Transverse colon (tissue), 4 donors: ENCODE measurements at regions not wholly inside any gene's neighbourhood (a gene's known extent, or its start where the extent isn't known, plus 50 kb on each side); places are given as distances from the start of the nearest gene placed in this dataset.

Experiments
- DNase-seq: peaks from one replicate; pipeline ENCODE4 v3.0.0-alpha.2; 2019
- H3K27ac ChIP-seq, 4 donors: fragments of 200-600 bp; sonication (generic); 2 replicates each; pipeline ENCODE4 v1.5.1; 2016 to 2018; ENCODE audit warnings: inconsistent platforms in 4 of 4
- H3K27me3 ChIP-seq: fragments of 200-600 bp; sonication (generic); 2 replicates; pipeline ENCODE4 v1.5.1; 2017; ENCODE audit warnings: inconsistent platforms
- H3K36me3 ChIP-seq, 4 donors: fragments of 200-600 bp; sonication (generic); 2 replicates each; pipeline ENCODE4 v1.5.1; 2017 to 2019; ENCODE audit warnings: inconsistent platforms in 4 of 4
- H3K4me1 ChIP-seq, 4 donors: fragments of 200-600 bp; sonication (generic); 2 replicates each; pipeline ENCODE4 v1.5.1; 2017 to 2020; ENCODE audit warnings: inconsistent platforms in 4 of 4
- H3K4me3 ChIP-seq, 4 donors: fragments of 200-600 bp; sonication (generic); 1 replicate in 1 of 4; 2 replicates in 3 of 4; pipeline versions ENCODE4 v1.5.1 to v1.6.1; 2017 to 2019; ENCODE audit warnings: inconsistent platforms in 4 of 4
- H3K9me3 ChIP-seq, 2 donors: fragments of 200-600 bp; sonication (generic); 2 replicates each; pipeline ENCODE4 v1.5.1; 2017 to 2019; ENCODE audit warnings: inconsistent platforms in 2 of 2
- CTCF ChIP-seq, 5 experiments: fragments of 200-600 bp in 3 of 5; fragments of 450-650 bp in 2 of 5; sonication (generic) in 3 of 5; IDR thresholded peaks; 1 replicate in 2 of 5; 2 replicates in 3 of 5; pipeline ENCODE4 v1.5.1; 2016 to 2017; ENCODE audit warnings: antibody characterized with exemption in 5 of 5, inconsistent platforms in 3 of 5, mild to moderate bottlenecking in 2 of 5, moderate library complexity in 1 of 5
- EP300 ChIP-seq: sonication (generic); formaldehyde crosslinking; IDR thresholded peaks from one replicate; pipeline ENCODE4 v1.6.1; 2017; ENCODE audit warnings: antibody characterized with exemption, low read depth
- POLR2A ChIP-seq: fragments of 450-650 bp; IDR thresholded peaks from one replicate; pipeline ENCODE4 v1.6.1; 2016; ENCODE audit warnings: antibody characterized with exemption, mild to moderate bottlenecking, moderate library complexity
- POLR2AphosphoS5 ChIP-seq, 3 donors: sonication (generic); formaldehyde crosslinking; IDR thresholded peaks; one replicate each; pipeline ENCODE4 v1.6.1; 2016; ENCODE audit warnings: antibody characterized with exemption in 3 of 3
- WGBS, 2 donors: methylation state at CpG; one replicate each; pipeline ENCODE4 v1.1.5; 2018; ENCODE audit warnings: low coverage in 1 of 2; 5-methylcytosine and 5-hydroxymethylcytosine counted together
- in situ Hi-C, 4 donors: fragments of 200-750 bp; cut with MboI; loops; one replicate each; pipeline versions ENCODE4 v1.15.0 to v1.15.1; 2017; ENCODE audit warnings: low sequenced_read_pairs in 3 of 4, low pct_ligation_motif_present in 1 of 4, low pct_unique_long_range_greater_than_20kb in 1 of 4
- intact Hi-C: fragments of 100-400 bp; cut with DNase I; formaldehyde crosslinking; loops from one replicate; pipeline ENCODE4 v1.15.1; 2023; ENCODE audit warnings: low total_unique reads

- Histone ChIP-seq H3K4me3 (no peak overlapping the region), H3K9me3 (no peaks in the 10 kb centered on the region), H3K27me3 (no peaks in the 10 kb centered on the region), H3K36me3 (no peaks in the 10 kb centered on the region), H3K27ac (no peak overlapping the region), H3K4me1 (peaks cover 0 to 2% (median 0%) of the 10 kb centered on the region in 4 donors)
- 46 to 53% methylated on average over 4 of the region's 4 CpGs for WGBS, 2 donors
- no peak for DNase-seq
- TF ChIP-seq POLR2A, result no peak
- no peak for TF ChIP-seq EP300
- TF ChIP-seq POLR2AphosphoS5 (IDR thresholded peaks at IDR 0.05), result no peak
- TF ChIP-seq CTCF (IDR thresholded peaks at IDR 0.05), result no peak
- in situ Hi-C loops, result loop anchor here in 3 of 4 donors (5.0 to 25.0 kb wide), 3 partner anchors 106 to 374 kb away; partner anchors contain the start of gene CES1 (in 1 of the 3)
- intact Hi-C loops, result no loop called here
Measured at GRCh38 chr16:55943267-55943666, 68.1 kb upstream of the CES5A start.

- Histone ChIP-seq H3K9me3 (no peaks in the 10 kb centered on the region), H3K4me3 (no peak overlapping the region), H3K36me3 (no peaks in the 10 kb centered on the region), H3K27ac (no peak overlapping the region), H3K4me1 (peaks cover 0 to 2% (median 0%) of the 10 kb centered on the region in 4 donors), H3K27me3 (no peaks in the 10 kb centered on the region)
- 86 to 93% methylated on average over 3 of the region's 3 CpGs for WGBS, 2 donors
- DNase-seq, result no peak
- intact Hi-C loops, result no loop called here
- TF ChIP-seq POLR2A (no peak), POLR2AphosphoS5 (IDR thresholded peaks at IDR 0.05) (no peak), CTCF (IDR thresholded peaks at IDR 0.05) (no peak), EP300 (no peak)
- in situ Hi-C loops, result loop anchor here in 3 of 4 donors (5.0 to 25.0 kb wide), 3 partner anchors 106 to 374 kb away; partner anchors contain the start of gene CES1 (in 1 of the 3)
Measured at GRCh38 chr16:55942821-55943220, 67.6 kb upstream of the CES5A start.

- Histone ChIP-seq H3K36me3 (no peaks in the 10 kb centered on the region), H3K27ac (no peak overlapping the region), H3K4me3 (no peak overlapping the region), H3K27me3 (no peaks in the 10 kb centered on the region), H3K9me3 (no peaks in the 10 kb centered on the region), H3K4me1 (peaks cover 0 to 2% (median 0%) of the 10 kb centered on the region in 4 donors)
- DNase-seq, result no peak
- WGBS, 2 donors, result 38 to 45% methylated on average over 2 of the region's 2 CpGs
- no peak for TF ChIP-seq EP300
- TF ChIP-seq POLR2A, result no peak
- TF ChIP-seq POLR2AphosphoS5 (IDR thresholded peaks at IDR 0.05), result no peak
- TF ChIP-seq CTCF (IDR thresholded peaks at IDR 0.05), result no peak
- intact Hi-C loops (no loop called here), in situ Hi-C loops (loop anchor here in 3 of 4 donors (5.0 to 25.0 kb wide), 3 partner anchors 104 to 376 kb away; partner anchors contain the start of gene CES1 (in 1 of the 3))
Measured at GRCh38 chr16:55941552-55941951, 66.4 kb upstream of the CES5A start.

- H3K27ac ChIP-seq, result no peak overlapping the region
- TF ChIP-seq POLR2AphosphoS5 (IDR thresholded peaks at IDR 0.05) (no peak), CTCF (IDR thresholded peaks at IDR 0.05) (no peak), POLR2A (no peak), EP300 (no peak)
- H3K9me3 ChIP-seq, result no peaks in the 10 kb centered on the region
- H3K36me3 ChIP-seq, result no peaks in the 10 kb centered on the region
- in situ Hi-C loops (loop anchor here in 1 of 4 donors (25.0 kb wide), 1 partner anchor 101 kb away; the partner anchor contains the start of gene CES1), intact Hi-C loops (no loop called here)
- WGBS, 2 donors, result 50 to 67% methylated on average over 1 of the region's 1 CpG
- no peaks in the 10 kb centered on the region for H3K27me3 ChIP-seq
- H3K4me1 ChIP-seq, result no peaks in the 10 kb centered on the region
- no peak overlapping the region for H3K4me3 ChIP-seq
- no peak for DNase-seq
Measured at GRCh38 chr16:55938126-55938525, 63.0 kb upstream of the CES5A start.
